Ascending aorta (tissue), 2 donors: ENCODE measurements at regions not wholly inside any gene's neighbourhood (a gene's known extent, or its start where the extent isn't known, plus 50 kb on each side); places are given as distances from the start of the nearest gene placed in this dataset.

ENCODE experiments used
- DNase-seq, 2 donors: peaks; one replicate each; pipeline ENCODE4 v3.0.0-alpha.2; 2019; ENCODE audit warnings: low spot score in 2 of 2
- H3K27ac ChIP-seq, 2 donors: fragments of 200-600 bp; sonication (generic); one replicate each; pipeline ENCODE4 v1.5.1; 2016 to 2017; ENCODE audit warnings: mild to moderate bottlenecking in 1 of 2
- H3K27me3 ChIP-seq: fragments of 200-600 bp; sonication (generic); one replicate; pipeline ENCODE4 v1.5.1; 2017
- H3K36me3 ChIP-seq, 2 donors: fragments of 200-600 bp; sonication (generic); one replicate each; pipeline ENCODE4 v1.5.1; 2016
- H3K4me1 ChIP-seq, 2 donors: fragments of 200-600 bp; sonication (generic); one replicate each; pipeline ENCODE4 v1.5.1; 2016 to 2017; ENCODE audit warnings: mild to moderate bottlenecking in 1 of 2
- H3K4me3 ChIP-seq, 2 donors: fragments of 200-600 bp; sonication (generic); one replicate each; pipeline ENCODE4 v1.5.1; 2016 to 2017; ENCODE audit warnings: mild to moderate bottlenecking in 1 of 2
- H3K9me3 ChIP-seq, 2 donors: fragments of 200-600 bp; sonication (generic); one replicate each; pipeline ENCODE4 v1.5.1; 2016
- CTCF ChIP-seq, 3 experiments: fragments of 200-600 bp in 2 of 3; fragments of 450-650 bp in 1 of 3; sonication (generic) in 2 of 3; IDR thresholded peaks; one replicate each; pipeline ENCODE4 v1.5.1; 2016 to 2019; ENCODE audit warnings: antibody characterized with exemption in 3 of 3, mild to moderate bottlenecking in 1 of 3, moderate library complexity in 1 of 3
- intact Hi-C: fragments of 100-400 bp; cut with DNase I; formaldehyde crosslinking; loops from one replicate; pipeline ENCODE4 v1.15.1; 2023

GRCh38 chr13:23947893-23948292 is 50.6 kb upstream of the C1QTNF9B start:
- no peaks in the 10 kb centered on the region for H3K9me3 ChIP-seq
- no peaks in the 10 kb centered on the region for H3K27me3 ChIP-seq
- no peaks in the 10 kb centered on the region for H3K4me1 ChIP-seq
- H3K36me3 ChIP-seq: no peaks in the 10 kb centered on the region
- no peak overlapping the region for H3K4me3 ChIP-seq
- intact Hi-C loops: no loop called here
- no peak overlapping the region for H3K27ac ChIP-seq
- no peak for TF ChIP-seq CTCF (IDR thresholded peaks at IDR 0.05)
- DNase-seq: no peak

GRCh38 chr13:23949200-23949599 is 51.9 kb upstream of the C1QTNF9B start:
- DNase-seq: no peak
- Histone ChIP-seq H3K27ac (no peak overlapping the region), H3K4me3 (no peak overlapping the region), H3K9me3 (no peaks in the 10 kb centered on the region), H3K36me3 (no peaks in the 10 kb centered on the region), H3K27me3 (no peaks in the 10 kb centered on the region), H3K4me1 (no peaks in the 10 kb centered on the region)
- TF ChIP-seq CTCF (IDR thresholded peaks at IDR 0.05): no peak
- intact Hi-C loops: no loop called here

- Histone ChIP-seq H3K27ac (no peak overlapping the region), H3K36me3 (no peaks in the 10 kb centered on the region), H3K4me1 (no peaks in the 10 kb centered on the region), H3K9me3 (no peaks in the 10 kb centered on the region), H3K27me3 (no peaks in the 10 kb centered on the region), H3K4me3 (no peak overlapping the region)
- no peak for DNase-seq
- intact Hi-C loops: no loop called here
- TF ChIP-seq CTCF (IDR thresholded peaks at IDR 0.05): no peak
Observed at GRCh38 chr13:23949736-23950135, 52.4 kb upstream of the C1QTNF9B start.

GRCh38 chr13:23950736-23951510 is 53.6 kb upstream of the C1QTNF9B start:
- H3K36me3 ChIP-seq: no peaks in the 10 kb centered on the region
- no peak for DNase-seq
- no peaks in the 10 kb centered on the region for H3K27me3 ChIP-seq
- intact Hi-C loops: no loop called here
- no peak overlapping the region for H3K27ac ChIP-seq
- no peaks in the 10 kb centered on the region for H3K9me3 ChIP-seq
- no peaks in the 10 kb centered on the region for H3K4me1 ChIP-seq
- no peak for TF ChIP-seq CTCF (IDR thresholded peaks at IDR 0.05)
- no peak overlapping the region for H3K4me3 ChIP-seq

GRCh38 chr13:23952796-23953195 is 55.5 kb upstream of the C1QTNF9B start:
- intact Hi-C loops: no loop called here

More at GRCh38 chr13:23952796-23953195, 55.5 kb upstream of the C1QTNF9B start:
- DNase-seq: no peak
- H3K4me3 ChIP-seq: no peak overlapping the region
- H3K27ac ChIP-seq: no peak overlapping the region
- no peaks in the 10 kb centered on the region for H3K4me1 ChIP-seq
- H3K36me3 ChIP-seq: no peaks in the 10 kb centered on the region
- no peaks in the 10 kb centered on the region for H3K27me3 ChIP-seq
- H3K9me3 ChIP-seq: no peaks in the 10 kb centered on the region
- no peak for TF ChIP-seq CTCF (IDR thresholded peaks at IDR 0.05)
